22Rv1 (cell line): ENCODE measurements at regions not wholly inside any gene's neighbourhood (a gene's known extent, or its start where the extent isn't known, plus 50 kb on each side); places are given as distances from the start of the nearest gene placed in this dataset.
"Not testable (repeated sequence)": the region's sequence is repeated elsewhere in the genome, so short reads cannot be mapped to it uniquely, and the experiment has no call there.

Source experiments
- CTCF ChIP-seq: fragments of 450-650 bp; IDR thresholded peaks from 2 replicates; pipeline ENCODE4 v1.5.1; 2017; ENCODE audit warnings: mild to moderate bottlenecking
- ZFX ChIP-seq: fragments of 450-650 bp; IDR thresholded peaks from 2 replicates; pipeline ENCODE4 v1.6.1; 2017; ENCODE audit warnings: antibody characterized with exemption, borderline replicate concordance

- not testable (repeated sequence) for TF ChIP-seq CTCF, ZFX
Observed at GRCh38 chr2:87657915-87658314, 90.0 kb upstream of the PLGLB2 start.
